Colonic mucosa (tissue), 4 donors: ENCODE measurements at regions not wholly inside any gene's neighbourhood (a gene's known extent, or its start where the extent isn't known, plus 50 kb on each side); places are given as distances from the start of the nearest gene placed in this dataset.

Source experiments
- DNase-seq: peaks from one replicate; pipeline ENCODE4 v3.0.0-alpha.2; 2020
- H3K27ac ChIP-seq: fragments of 200-600 bp; one replicate; pipeline ENCODE4 v1.8.0; 2021
- H3K27me3 ChIP-seq: fragments of 200-600 bp; one replicate; pipeline ENCODE4 v1.8.0; 2021
- H3K36me3 ChIP-seq: fragments of 200-600 bp; one replicate; pipeline ENCODE4 v1.8.0; 2021
- H3K4me1 ChIP-seq: fragments of 200-600 bp; one replicate; pipeline ENCODE4 v1.8.0; 2021; ENCODE audit warnings: mild to moderate bottlenecking
- H3K4me3 ChIP-seq: fragments of 200-600 bp; one replicate; pipeline ENCODE4 v1.8.0; 2021
- H3K9ac ChIP-seq, 2 donors: one replicate each; pipeline ENCODE4 v1.7.0; 2013; ENCODE audit warnings: control low read depth in 2 of 2, low read depth in 2 of 2, low read length in 2 of 2
- H3K9me3 ChIP-seq: fragments of 200-600 bp; one replicate; pipeline ENCODE4 v1.8.0; 2021
- CTCF ChIP-seq: fragments of 200-600 bp; IDR thresholded peaks from one replicate; pipeline ENCODE4 v1.8.0; 2022; ENCODE audit warnings: antibody characterized with exemption, mild to moderate bottlenecking
- intact Hi-C: fragments of 100-400 bp; cut with DNase I; formaldehyde crosslinking; loops from one replicate; pipeline ENCODE4 v1.14.1; 2022
- donor health status: healthy.
- donor health status: DM: no; HTN: no; CAD: no.
- donor health status: DM: no; HTN: no; CAD: no.

- no peak for DNase-seq
- no peak overlapping the region for H3K4me3 ChIP-seq
- H3K27ac ChIP-seq = no peak overlapping the region
- intact Hi-C loops = no loop called here
- no peaks in the 10 kb centered on the region for H3K27me3 ChIP-seq
- H3K36me3 ChIP-seq = no peaks in the 10 kb centered on the region
- no peaks in the 10 kb centered on the region for H3K9me3 ChIP-seq
- no peaks in the 10 kb centered on the region for H3K4me1 ChIP-seq
- H3K9ac ChIP-seq = no peak overlapping the region
- TF ChIP-seq CTCF = no peak
Measured at GRCh38 chr20:11426948-11427347, 490.7 kb upstream of the BTBD3 start.

GRCh38 chr20:11429168-11429567 lies 488.5 kb upstream of the BTBD3 start:
- TF ChIP-seq CTCF = no peak
- Histone ChIP-seq H3K27ac (no peak overlapping the region), H3K27me3 (no peaks in the 10 kb centered on the region), H3K9ac (no peak overlapping the region), H3K4me1 (no peaks in the 10 kb centered on the region), H3K36me3 (no peaks in the 10 kb centered on the region), H3K4me3 (no peak overlapping the region), H3K9me3 (no peaks in the 10 kb centered on the region)
- intact Hi-C loops = no loop called here
- no peak for DNase-seq

GRCh38 chr20:11429889-11430519 lies 487.7 kb upstream of the BTBD3 start:
- intact Hi-C loops = no loop called here
- no peak overlapping the region for H3K9ac ChIP-seq
- H3K36me3 ChIP-seq = no peaks in the 10 kb centered on the region
- TF ChIP-seq CTCF = no peak
- DNase-seq = no peak
- H3K4me1 ChIP-seq = no peaks in the 10 kb centered on the region
- H3K27me3 ChIP-seq = no peaks in the 10 kb centered on the region
- H3K9me3 ChIP-seq = no peaks in the 10 kb centered on the region
- no peak overlapping the region for H3K4me3 ChIP-seq
- H3K27ac ChIP-seq = no peak overlapping the region

- no peak for DNase-seq
- H3K9me3 ChIP-seq = no peaks in the 10 kb centered on the region
- H3K4me1 ChIP-seq = no peaks in the 10 kb centered on the region
- H3K27me3 ChIP-seq = no peaks in the 10 kb centered on the region
- intact Hi-C loops = no loop called here
- H3K4me3 ChIP-seq = no peak overlapping the region
- H3K36me3 ChIP-seq = no peaks in the 10 kb centered on the region
- H3K27ac ChIP-seq = no peak overlapping the region
- H3K9ac ChIP-seq = no peak overlapping the region
- TF ChIP-seq CTCF = no peak
Measured at GRCh38 chr20:11430652-11431051, 487.0 kb upstream of the BTBD3 start.

- H3K27ac ChIP-seq = no peak overlapping the region
- H3K36me3 ChIP-seq = no peaks in the 10 kb centered on the region
- no peak overlapping the region for H3K9ac ChIP-seq
- H3K27me3 ChIP-seq = no peaks in the 10 kb centered on the region
- no peak for DNase-seq
- H3K9me3 ChIP-seq = no peaks in the 10 kb centered on the region
- no peak overlapping the region for H3K4me3 ChIP-seq
- TF ChIP-seq CTCF = no peak
- intact Hi-C loops = no loop called here
- no peaks in the 10 kb centered on the region for H3K4me1 ChIP-seq
Measured at GRCh38 chr20:11431621-11432020, 486.1 kb upstream of the BTBD3 start.
